PFSK-1 (cell line): ENCODE measurements at regions not wholly inside any gene's neighbourhood (a gene's known extent, or its start where the extent isn't known, plus 50 kb on each side); places are given as distances from the start of the nearest gene placed in this dataset.

Source experiments
- FOXP2 ChIP-seq: optimal IDR thresholded peaks from 2 replicates; pipeline ENCODE3; 2011; ENCODE audit warnings: borderline replicate concordance, control low read depth, inconsistent platforms; ENCODE audit not compliant: insufficient read depth; ENCODE audit errors: extremely low read length, extremely low read depth
- POLR2AphosphoS5 ChIP-seq: IDR thresholded peaks from 2 replicates; pipeline ENCODE4 v1.6.1; 2012; ENCODE audit warnings: low read depth, mild to moderate bottlenecking, control low read depth, low read length, moderate library complexity
- SIN3A ChIP-seq: IDR thresholded peaks from 2 replicates; pipeline ENCODE4 v1.6.1; 2012; ENCODE audit warnings: mild to moderate bottlenecking, low read length, moderate library complexity, borderline replicate concordance; ENCODE audit not compliant: insufficient read depth
- TAF1 ChIP-seq: IDR thresholded peaks from 2 replicates; pipeline ENCODE4 v1.6.1; 2012; ENCODE audit warnings: low read length, control low read depth, borderline replicate concordance; ENCODE audit not compliant: insufficient read depth
- TF ChIP-seq, protein P1 (sequence below), 2 experiments: IDR thresholded peaks; 2 replicates each; pipeline versions ENCODE4 v1.6.1 to v1.8.0; 2011 to 2012; ENCODE audit warnings: low read depth in 2 of 2, low read length in 2 of 2, control low read depth in 1 of 2, inconsistent platforms in 1 of 2, mild to moderate bottlenecking in 1 of 2, moderate library complexity in 1 of 2; ENCODE audit not compliant: insufficient read depth in 1 of 2

GRCh38 chr10:8640301-8640700 is 585.8 kb downstream of the GATA3 start:
- TF ChIP-seq, protein P1, sequence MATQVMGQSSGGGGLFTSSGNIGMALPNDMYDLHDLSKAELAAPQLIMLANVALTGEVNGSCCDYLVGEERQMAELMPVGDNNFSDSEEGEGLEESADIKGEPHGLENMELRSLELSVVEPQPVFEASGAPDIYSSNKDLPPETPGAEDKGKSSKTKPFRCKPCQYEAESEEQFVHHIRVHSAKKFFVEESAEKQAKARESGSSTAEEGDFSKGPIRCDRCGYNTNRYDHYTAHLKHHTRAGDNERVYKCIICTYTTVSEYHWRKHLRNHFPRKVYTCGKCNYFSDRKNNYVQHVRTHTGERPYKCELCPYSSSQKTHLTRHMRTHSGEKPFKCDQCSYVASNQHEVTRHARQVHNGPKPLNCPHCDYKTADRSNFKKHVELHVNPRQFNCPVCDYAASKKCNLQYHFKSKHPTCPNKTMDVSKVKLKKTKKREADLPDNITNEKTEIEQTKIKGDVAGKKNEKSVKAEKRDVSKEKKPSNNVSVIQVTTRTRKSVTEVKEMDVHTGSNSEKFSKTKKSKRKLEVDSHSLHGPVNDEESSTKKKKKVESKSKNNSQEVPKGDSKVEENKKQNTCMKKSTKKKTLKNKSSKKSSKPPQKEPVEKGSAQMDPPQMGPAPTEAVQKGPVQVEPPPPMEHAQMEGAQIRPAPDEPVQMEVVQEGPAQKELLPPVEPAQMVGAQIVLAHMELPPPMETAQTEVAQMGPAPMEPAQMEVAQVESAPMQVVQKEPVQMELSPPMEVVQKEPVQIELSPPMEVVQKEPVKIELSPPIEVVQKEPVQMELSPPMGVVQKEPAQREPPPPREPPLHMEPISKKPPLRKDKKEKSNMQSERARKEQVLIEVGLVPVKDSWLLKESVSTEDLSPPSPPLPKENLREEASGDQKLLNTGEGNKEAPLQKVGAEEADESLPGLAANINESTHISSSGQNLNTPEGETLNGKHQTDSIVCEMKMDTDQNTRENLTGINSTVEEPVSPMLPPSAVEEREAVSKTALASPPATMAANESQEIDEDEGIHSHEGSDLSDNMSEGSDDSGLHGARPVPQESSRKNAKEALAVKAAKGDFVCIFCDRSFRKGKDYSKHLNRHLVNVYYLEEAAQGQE (IDR thresholded peaks at IDR 0.05; ENCODE audit: insufficient read depth in 1 of 2, low read depth in 2 of 2, low read length in 2 of 2) = no peak
- no peak for TF ChIP-seq POLR2AphosphoS5
- no peak for TF ChIP-seq TAF1
- TF ChIP-seq SIN3A = no peak
- TF ChIP-seq FOXP2 = no peak
